T-helper 1 cell treated with Interleukin-12 subunit alpha and Interleukin-12 subunit beta and Interleukin-4 antibody, amounts not matched to agents 30 μg/mL and 1 μg/mL, for 36 hours (primary cell): ENCODE measurements at regions not wholly inside any gene's neighbourhood (a gene's known extent, or its start where the extent isn't known, plus 50 kb on each side); places are given as distances from the start of the nearest gene placed in this dataset.

Experiments used
- H3K27ac Mint-ChIP-seq: one replicate; pipeline ENCODE4 v1.8.0; 2021; ENCODE audit warnings: mild to moderate bottlenecking, mixed read lengths
- H3K27me3 Mint-ChIP-seq: one replicate; pipeline ENCODE4 v1.8.0; 2021; ENCODE audit warnings: low read depth, mixed read lengths
- H3K36me3 Mint-ChIP-seq: one replicate; pipeline ENCODE4 v1.8.0; 2021; ENCODE audit warnings: low read depth, mixed read lengths
- H3K4me1 Mint-ChIP-seq: one replicate; pipeline ENCODE4 v1.8.0; 2021; ENCODE audit warnings: low read depth, mixed read lengths
- H3K4me3 Mint-ChIP-seq: one replicate; pipeline ENCODE4 v1.8.0; 2021; ENCODE audit warnings: mild to moderate bottlenecking, moderate library complexity, mixed read lengths
- H3K9me3 Mint-ChIP-seq: one replicate; pipeline ENCODE4 v1.8.0; 2021; ENCODE audit warnings: mixed read lengths

- Mint-ChIP-seq H3K36me3 (no peaks in the 10 kb centered on the region), H3K27me3 (no peaks in the 10 kb centered on the region), H3K27ac (no peak overlapping the region), H3K4me3 (no peak overlapping the region), H3K9me3 (no peaks in the 10 kb centered on the region), H3K4me1 (no peaks in the 10 kb centered on the region)
Measured at GRCh38 chr9:29802454-29802853, 2229.2 kb upstream of the C9orf72 start.

- Mint-ChIP-seq H3K9me3 (peaks cover 6% of the 10 kb centered on the region), H3K27me3 (no peaks in the 10 kb centered on the region), H3K36me3 (no peaks in the 10 kb centered on the region), H3K4me3 (no peak overlapping the region), H3K27ac (no peak overlapping the region), H3K4me1 (no peaks in the 10 kb centered on the region)
Measured at GRCh38 chr9:29806937-29807618, 2233.8 kb upstream of the C9orf72 start.

DNA sequence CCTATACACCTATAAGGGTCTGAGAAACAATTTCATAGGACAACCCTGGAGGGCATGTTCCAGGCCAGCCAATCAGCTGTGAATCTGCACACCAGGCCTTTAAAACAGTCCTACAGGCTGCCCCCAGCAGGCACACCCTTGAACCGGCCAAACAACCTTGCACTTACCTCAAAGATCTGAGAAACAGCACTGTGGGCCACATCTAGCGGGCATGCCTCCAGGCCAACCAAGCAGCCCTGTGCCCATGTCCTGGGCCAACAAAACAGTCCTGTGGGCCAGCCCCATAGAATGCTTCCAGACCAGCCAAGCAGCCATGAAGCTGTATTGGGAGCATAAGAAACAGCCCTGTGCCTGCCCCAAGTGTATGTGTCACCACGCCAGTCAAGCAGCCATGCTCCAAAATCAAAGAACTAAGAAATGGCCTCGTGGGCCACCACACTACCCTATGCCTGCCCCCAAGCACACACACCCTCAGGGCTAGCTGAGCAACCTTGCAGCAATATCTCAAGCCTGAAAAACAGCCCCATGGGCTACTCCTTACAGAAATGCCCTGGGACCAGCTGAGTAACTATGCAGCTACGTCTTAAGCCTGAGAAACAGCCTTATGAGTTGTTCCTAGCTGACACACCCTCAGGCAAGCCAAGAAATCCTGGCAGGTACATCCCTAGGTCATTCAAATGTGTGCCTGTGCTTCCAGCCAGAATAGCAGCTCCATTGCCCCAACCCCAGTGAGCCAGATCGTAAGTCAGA, 2243.8 kb upstream of the C9orf72 start:
- H3K27ac Mint-ChIP-seq = no peak overlapping the region
- no peaks in the 10 kb centered on the region for H3K4me1 Mint-ChIP-seq
- no peak overlapping the region for H3K4me3 Mint-ChIP-seq
- H3K9me3 Mint-ChIP-seq = peaks cover 48% of the 10 kb centered on the region
- no peaks in the 10 kb centered on the region for H3K27me3 Mint-ChIP-seq
- H3K36me3 Mint-ChIP-seq = no peaks in the 10 kb centered on the region

- Mint-ChIP-seq H3K4me3 (no peak overlapping the region), H3K27me3 (no peaks in the 10 kb centered on the region), H3K4me1 (no peaks in the 10 kb centered on the region), H3K9me3 (peaks cover 53% of the 10 kb centered on the region), H3K36me3 (no peaks in the 10 kb centered on the region), H3K27ac (no peak overlapping the region)
Measured at GRCh38 chr9:29822458-29822857, 2249.2 kb upstream of the C9orf72 start.

- H3K9me3 Mint-ChIP-seq = peaks cover 25% of the 10 kb centered on the region
- no peaks in the 10 kb centered on the region for H3K27me3 Mint-ChIP-seq
- no peak overlapping the region for H3K4me3 Mint-ChIP-seq
- H3K27ac Mint-ChIP-seq = no peak overlapping the region
- no peaks in the 10 kb centered on the region for H3K4me1 Mint-ChIP-seq
- H3K36me3 Mint-ChIP-seq = no peaks in the 10 kb centered on the region
Measured at GRCh38 chr9:29826421-29826820, 2253.1 kb upstream of the C9orf72 start.

DNA sequence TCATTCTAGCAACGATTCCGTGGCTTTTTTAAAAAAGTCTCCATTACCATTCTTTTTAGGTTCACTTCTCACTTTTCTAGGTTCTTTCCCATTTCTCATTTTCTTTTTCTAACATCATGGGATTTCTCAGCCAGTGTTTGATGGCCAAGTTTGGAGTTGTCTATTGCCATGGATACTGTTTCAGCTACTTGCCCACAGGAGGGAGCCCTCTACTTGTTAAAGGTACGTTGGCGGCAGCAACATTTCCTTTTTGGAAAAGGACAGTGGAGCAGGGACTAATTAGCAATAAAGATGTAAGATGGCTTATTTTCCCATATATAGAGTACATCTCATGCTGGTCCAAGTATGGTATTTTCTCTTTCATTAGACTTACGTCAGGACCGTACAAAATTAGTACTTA, 2257.5 kb upstream of the C9orf72 start:
- no peaks in the 10 kb centered on the region for H3K4me1 Mint-ChIP-seq
- H3K36me3 Mint-ChIP-seq = no peaks in the 10 kb centered on the region
- no peak overlapping the region for H3K4me3 Mint-ChIP-seq
- H3K9me3 Mint-ChIP-seq = peaks cover 4% of the 10 kb centered on the region
- no peaks in the 10 kb centered on the region for H3K27me3 Mint-ChIP-seq
- no peak overlapping the region for H3K27ac Mint-ChIP-seq

- no peaks in the 10 kb centered on the region for H3K36me3 Mint-ChIP-seq
Measured at GRCh38 chr9:29838491-29839020, 2265.3 kb upstream of the C9orf72 start.

GRCh38 chr9:29844251-29844650, 2271.0 kb upstream of the C9orf72 start:
- peaks cover 7% of the 10 kb centered on the region for H3K9me3 Mint-ChIP-seq
- no peak overlapping the region for H3K27ac Mint-ChIP-seq
- no peaks in the 10 kb centered on the region for H3K36me3 Mint-ChIP-seq
- H3K4me3 Mint-ChIP-seq = no peak overlapping the region
- H3K27me3 Mint-ChIP-seq = no peaks in the 10 kb centered on the region
- no peaks in the 10 kb centered on the region for H3K4me1 Mint-ChIP-seq

More at GRCh38 chr9:29838491-29839020, 2265.3 kb upstream of the C9orf72 start:
- Mint-ChIP-seq H3K27ac (no peak overlapping the region), H3K9me3 (no peaks in the 10 kb centered on the region), H3K27me3 (no peaks in the 10 kb centered on the region), H3K4me1 (no peaks in the 10 kb centered on the region), H3K4me3 (no peak overlapping the region)

DNA sequence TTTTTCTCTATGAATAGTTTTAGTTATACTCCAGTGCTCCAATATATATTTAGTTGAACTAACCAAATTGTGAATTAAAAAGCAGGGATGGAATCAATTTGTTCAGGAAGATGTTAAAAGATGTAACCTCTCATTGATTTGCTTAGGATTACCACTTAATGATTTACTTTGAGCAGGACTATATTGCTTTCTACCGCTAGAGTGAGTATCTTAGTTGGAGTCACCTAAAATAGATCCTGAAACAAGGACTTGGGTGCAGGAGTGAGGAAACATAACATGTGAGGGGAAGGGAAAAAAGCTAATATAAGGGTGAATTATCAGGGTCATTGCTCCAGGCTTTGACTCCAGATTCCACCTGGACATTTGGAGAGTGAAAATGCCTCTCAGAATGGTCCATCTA, 2277.4 kb upstream of the C9orf72 start:
- H3K4me1 Mint-ChIP-seq = no peaks in the 10 kb centered on the region
- H3K4me3 Mint-ChIP-seq = no peak overlapping the region
- peaks cover 3% of the 10 kb centered on the region for H3K9me3 Mint-ChIP-seq
- no peaks in the 10 kb centered on the region for H3K36me3 Mint-ChIP-seq
- no peak overlapping the region for H3K27ac Mint-ChIP-seq
- H3K27me3 Mint-ChIP-seq = no peaks in the 10 kb centered on the region

- H3K4me3 Mint-ChIP-seq = no peak overlapping the region
- no peaks in the 10 kb centered on the region for H3K4me1 Mint-ChIP-seq
- H3K27me3 Mint-ChIP-seq = no peaks in the 10 kb centered on the region
- no peaks in the 10 kb centered on the region for H3K36me3 Mint-ChIP-seq
- H3K9me3 Mint-ChIP-seq = no peaks in the 10 kb centered on the region
- H3K27ac Mint-ChIP-seq = no peak overlapping the region
Measured at GRCh38 chr9:29861803-29862202, 2288.5 kb upstream of the C9orf72 start.

DNA sequence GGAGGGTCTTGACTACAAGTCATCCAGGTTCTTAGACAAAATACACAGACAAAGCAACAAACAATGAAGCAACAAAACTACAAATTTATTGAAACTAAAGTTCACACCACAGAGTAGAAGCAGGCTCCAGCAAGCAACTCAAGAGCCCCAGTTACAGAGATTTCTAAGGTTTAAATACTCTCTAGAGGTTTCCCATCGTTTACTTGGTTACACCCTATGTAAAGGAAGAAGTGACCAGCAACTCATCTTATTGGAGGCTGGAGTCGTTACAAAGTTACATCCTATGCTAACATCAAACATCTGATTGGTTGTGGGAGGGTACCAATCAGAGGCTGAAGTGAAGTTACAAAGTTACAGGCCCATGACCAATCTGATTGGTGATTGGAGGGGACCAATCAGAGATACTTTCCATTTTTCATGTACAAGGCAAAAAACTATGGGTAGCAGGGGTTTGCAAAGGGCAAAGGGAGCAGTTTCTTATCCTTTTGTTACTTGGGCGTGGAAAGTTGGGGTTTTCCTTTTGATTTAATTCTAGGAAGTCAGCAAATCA, 2292.6 kb upstream of the C9orf72 start:
- H3K4me3 Mint-ChIP-seq = no peak overlapping the region
- H3K4me1 Mint-ChIP-seq = no peaks in the 10 kb centered on the region
- H3K36me3 Mint-ChIP-seq = no peaks in the 10 kb centered on the region
- H3K27me3 Mint-ChIP-seq = no peaks in the 10 kb centered on the region
- no peaks in the 10 kb centered on the region for H3K9me3 Mint-ChIP-seq
- no peak overlapping the region for H3K27ac Mint-ChIP-seq

GRCh38 chr9:29866556-29866955, 2293.3 kb upstream of the C9orf72 start:
- Mint-ChIP-seq H3K4me3 (no peak overlapping the region), H3K27ac (no peak overlapping the region), H3K27me3 (no peaks in the 10 kb centered on the region), H3K4me1 (no peaks in the 10 kb centered on the region), H3K9me3 (no peaks in the 10 kb centered on the region), H3K36me3 (no peaks in the 10 kb centered on the region)

DNA sequence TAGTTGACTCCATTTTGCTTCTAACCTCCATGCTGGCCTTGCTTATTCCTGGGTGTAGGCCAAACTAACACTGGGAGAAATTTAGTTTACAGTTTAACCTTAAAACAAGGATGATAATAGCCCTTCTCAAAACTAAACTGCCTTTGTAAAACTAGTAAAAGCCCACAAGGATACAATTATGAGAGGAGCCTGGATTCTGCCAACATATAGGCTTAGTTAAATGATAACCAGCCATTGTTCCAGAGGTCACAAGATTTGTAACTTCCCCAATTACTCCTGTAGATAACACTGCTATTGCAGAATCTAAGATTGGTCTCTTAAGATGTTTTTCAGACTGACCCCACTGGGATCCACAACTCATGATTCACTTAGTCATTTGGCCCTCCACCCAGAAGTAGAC, 2300.3 kb upstream of the C9orf72 start:
- no peaks in the 10 kb centered on the region for H3K9me3 Mint-ChIP-seq
- no peaks in the 10 kb centered on the region for H3K4me1 Mint-ChIP-seq
- no peak overlapping the region for H3K27ac Mint-ChIP-seq
- H3K4me3 Mint-ChIP-seq = no peak overlapping the region
- no peaks in the 10 kb centered on the region for H3K36me3 Mint-ChIP-seq
- no peaks in the 10 kb centered on the region for H3K27me3 Mint-ChIP-seq

- H3K27ac Mint-ChIP-seq = no peak overlapping the region
- no peaks in the 10 kb centered on the region for H3K9me3 Mint-ChIP-seq
- H3K4me3 Mint-ChIP-seq = no peak overlapping the region
- H3K4me1 Mint-ChIP-seq = no peaks in the 10 kb centered on the region
- H3K27me3 Mint-ChIP-seq = no peaks in the 10 kb centered on the region
- no peaks in the 10 kb centered on the region for H3K36me3 Mint-ChIP-seq
Measured at GRCh38 chr9:29875547-29875946, 2302.3 kb upstream of the C9orf72 start.

- no peaks in the 10 kb centered on the region for H3K4me1 Mint-ChIP-seq
- H3K27me3 Mint-ChIP-seq = no peaks in the 10 kb centered on the region
- H3K9me3 Mint-ChIP-seq = no peaks in the 10 kb centered on the region
- H3K27ac Mint-ChIP-seq = no peak overlapping the region
- H3K36me3 Mint-ChIP-seq = no peaks in the 10 kb centered on the region
- no peak overlapping the region for H3K4me3 Mint-ChIP-seq
Measured at GRCh38 chr9:29882767-29883166, 2309.5 kb upstream of the C9orf72 start.
